LHCN-M2 (cell line): ENCODE measurements at regions not wholly inside any gene's neighbourhood (a gene's known extent, or its start where the extent isn't known, plus 50 kb on each side); places are given as distances from the start of the nearest gene placed in this dataset.

Experiments
- DNase-seq: peaks from one replicate; pipeline ENCODE4 v3.0.0-alpha.2; 2012; ENCODE audit warnings: low read depth

DNA sequence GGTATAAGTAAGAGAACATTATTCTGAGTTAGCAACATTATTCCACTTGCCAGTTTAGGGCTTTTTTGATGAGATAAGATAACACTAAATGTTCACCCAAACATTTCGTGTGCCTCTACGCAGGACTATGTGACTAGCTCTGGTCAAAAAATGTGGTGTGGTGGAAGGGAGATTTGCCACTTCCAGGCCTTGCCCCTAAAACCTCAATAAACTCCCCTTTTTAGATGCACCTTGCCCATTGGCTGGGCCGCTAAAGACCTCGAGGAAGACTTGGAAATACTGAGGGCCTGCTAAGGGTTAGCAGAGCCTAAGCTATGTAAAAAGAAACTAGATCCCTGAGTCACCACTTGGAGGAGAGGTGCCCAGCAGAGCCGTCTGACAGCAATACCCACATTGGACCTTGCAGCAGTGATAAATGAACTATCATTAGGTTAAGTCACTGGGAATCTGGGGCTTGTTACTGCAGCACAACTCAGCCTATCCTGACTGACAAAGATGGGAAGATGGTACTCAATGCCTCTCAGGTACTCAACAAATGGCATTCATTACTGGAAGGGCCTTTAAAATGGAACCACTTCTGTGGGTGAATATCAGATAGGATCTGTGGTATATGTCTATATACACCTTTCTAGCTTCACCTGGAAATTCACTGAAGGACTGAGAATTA, 331.5 kb upstream of the TLE3 start:
- no peak for DNase-seq

DNA sequence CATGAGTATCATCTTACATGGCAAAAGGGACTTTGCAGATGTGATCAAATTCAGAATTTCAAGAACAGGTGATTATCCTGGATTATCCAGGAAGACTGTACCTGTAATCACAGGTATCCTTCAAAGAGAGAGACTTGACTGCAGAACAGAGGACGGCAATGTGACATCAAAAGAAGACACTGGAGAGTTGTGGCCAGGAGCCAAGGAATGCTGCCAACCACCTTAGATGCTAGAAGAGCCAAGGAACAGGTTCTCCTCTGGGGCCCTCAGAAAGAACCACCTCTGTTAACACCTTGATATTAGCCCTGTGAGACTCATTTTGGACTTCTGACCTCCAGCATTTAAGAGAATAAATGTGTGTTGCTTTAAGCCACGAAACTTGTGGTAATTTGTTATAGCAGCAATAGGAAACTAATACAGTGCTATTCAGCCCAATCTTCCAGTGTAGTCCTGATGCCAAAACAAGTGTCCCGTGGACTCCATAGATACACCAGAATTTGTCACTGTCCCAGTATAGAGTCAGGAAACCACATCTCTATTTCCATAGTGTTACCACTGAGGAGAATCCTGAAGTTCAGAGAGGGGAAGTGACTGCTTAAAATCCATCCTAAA, 330.6 kb upstream of the TLE3 start:
- DNase-seq, result no peak

DNA sequence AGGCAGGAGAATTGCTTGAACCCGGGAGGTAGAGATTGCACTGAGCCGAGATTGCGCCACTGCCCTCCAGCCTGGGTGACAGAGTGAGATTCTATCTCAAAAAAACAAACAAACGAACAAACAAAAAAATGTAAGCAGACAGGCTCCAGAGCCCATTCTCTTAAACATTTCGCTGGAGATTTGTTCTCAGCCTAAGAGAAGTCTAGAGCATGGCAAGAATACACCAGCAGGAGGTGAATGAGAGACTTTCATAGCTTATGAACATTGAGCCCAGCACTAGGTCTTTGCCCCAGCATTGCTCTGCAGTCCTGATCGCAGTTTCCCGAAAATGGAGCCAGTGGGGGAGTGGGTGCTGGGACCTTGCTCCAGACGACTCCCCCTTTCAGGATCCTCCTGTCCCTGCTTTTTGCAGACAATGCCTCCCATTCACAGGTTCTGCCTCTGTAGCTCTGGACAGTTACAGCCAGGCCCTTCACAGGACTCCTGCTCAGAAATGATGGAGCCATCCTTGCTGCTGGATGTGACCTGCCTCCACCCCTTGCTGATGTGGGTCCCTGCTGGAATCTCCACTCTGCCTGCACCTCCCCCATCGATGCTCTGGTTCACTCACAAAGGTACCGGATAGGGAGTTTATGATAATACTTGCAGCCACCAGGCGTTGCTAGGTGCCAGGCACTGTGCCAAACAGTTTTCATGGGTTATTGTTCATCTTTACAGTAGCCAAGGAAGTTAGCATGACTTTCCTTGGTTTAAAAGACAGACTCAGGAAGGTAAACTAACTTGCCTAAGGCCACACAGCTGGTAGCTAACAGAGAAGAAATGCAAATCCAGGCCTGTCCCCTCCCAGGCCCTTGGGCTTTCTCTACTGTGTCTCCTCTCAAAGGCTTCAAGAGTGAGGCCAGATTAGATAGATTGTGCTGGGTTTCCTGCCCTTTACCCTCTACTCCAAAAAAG, 329.7 kb upstream of the TLE3 start:
- no peak for DNase-seq

DNA sequence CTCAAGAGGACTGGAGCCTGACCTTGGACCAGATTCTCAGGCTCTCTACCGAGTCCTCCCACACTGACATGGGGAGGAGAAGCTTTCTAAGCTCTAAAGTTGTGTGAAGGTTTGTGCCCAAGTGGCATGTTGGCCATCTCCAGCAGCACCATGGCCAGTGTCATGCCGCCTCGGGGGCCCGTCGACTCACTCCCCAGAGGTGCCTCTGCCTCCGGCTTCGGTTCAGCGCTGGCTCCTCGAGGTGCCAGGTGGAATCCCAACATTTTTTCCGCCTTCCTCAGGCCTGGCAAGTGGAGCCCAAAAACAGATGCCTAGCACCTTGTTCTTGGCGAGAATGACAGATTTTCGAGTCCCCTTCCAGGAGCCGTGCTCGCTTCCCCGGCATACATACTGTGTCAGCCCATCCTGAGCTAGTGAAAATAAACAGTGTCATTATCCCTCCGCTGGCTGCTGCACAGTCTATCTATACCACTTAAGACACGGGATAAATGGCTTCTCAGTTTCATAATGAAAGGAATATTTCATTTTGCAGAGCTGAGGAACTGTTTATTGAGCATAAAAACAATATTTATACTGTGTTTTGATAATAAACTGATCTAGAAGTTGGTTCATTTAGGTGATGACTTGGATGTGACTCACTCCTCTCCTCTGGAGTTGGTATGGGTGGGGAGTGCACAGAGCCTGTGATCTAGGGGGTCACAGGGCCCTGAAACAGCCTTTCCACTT, 328.5 kb upstream of the TLE3 start:
- peak; percentile 41 for DNase-seq

DNA sequence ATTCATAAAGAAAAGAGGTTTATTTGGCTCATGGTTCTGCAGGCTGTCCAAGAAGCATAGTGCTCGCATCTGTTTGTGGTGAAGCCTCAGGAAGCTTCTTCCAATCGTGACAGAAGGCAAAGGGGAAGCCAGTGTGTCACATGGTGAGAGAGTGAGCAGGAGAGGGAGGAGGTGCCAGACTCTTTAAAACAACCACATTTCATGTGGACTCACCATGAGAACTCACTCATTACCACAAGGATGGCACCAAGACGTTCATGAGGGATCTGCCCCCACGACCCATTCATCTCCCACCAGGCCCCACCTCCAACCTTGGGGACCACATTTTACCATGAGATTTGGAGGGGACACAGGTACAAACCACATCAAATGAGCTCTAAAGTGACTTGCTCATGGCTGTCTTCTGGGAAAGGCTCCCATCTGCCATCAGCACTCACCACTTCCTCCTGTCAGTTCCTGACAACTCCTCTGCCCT, 327.3 kb upstream of the TLE3 start:
- no peak for DNase-seq

DNA sequence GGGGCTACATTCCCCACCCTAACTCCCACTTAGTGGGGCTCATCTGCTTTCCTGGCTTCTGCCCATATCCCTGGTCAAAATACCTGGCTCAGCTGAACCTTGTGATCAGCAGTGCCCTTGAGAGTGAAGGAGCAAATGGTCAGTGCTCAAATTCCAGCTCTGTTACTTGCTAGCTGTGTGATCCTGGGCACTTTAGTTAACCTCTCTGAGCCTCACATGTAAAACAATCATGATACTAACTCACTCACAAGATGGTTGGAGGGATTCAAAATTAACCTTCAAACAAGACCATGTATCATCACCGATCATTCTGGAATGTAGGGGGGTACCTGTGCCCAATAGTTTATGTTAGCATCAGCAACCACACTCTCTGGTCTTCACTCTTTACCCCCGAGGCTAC, 325.6 kb upstream of the TLE3 start:
- no peak for DNase-seq

DNA sequence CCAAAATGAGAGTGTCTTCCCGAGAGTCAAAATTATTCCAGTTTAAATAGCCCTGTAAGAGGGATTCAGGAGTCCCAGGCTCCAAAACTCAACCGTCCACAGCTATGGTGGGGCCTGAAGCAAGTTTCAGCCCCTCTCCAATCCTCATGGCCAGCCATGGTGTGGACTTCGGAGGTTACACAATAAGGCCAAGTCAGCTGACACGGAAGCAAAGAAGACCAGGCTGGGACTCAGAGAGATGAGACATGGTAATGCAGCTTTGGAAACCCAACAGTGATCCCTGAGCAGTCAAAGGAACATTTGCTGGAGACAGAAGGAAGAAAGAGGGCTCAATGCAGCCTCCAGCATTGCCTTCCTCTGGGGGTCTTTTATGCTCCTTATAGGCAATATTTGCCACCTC, 324.6 kb upstream of the TLE3 start:
- no peak for DNase-seq

DNA sequence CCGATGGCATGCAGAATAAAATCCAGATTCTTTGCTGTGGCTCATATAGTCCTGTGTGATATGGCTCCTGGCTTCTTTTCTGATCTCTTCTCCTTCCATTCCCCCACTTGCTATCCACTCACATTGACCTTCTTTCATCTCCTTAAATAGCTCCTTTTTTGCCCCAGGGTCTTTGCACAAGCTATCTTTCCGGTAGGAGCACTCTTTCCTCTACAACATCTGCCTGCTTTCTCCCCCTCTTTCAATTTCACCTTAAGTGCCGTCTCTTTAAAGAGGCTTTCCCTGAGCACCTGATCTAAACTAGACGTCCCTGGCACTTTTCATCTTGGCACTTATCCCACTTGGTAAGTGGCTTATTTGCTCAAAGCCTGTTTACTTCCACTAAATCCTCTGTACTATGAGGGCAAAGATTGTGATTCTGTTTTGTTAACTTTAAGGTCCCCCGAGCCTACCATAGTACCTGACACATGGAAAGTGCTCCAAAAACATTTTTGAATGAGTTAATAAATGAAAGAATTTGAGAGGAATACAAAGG, 323.3 kb upstream of the TLE3 start:
- no peak for DNase-seq

DNA sequence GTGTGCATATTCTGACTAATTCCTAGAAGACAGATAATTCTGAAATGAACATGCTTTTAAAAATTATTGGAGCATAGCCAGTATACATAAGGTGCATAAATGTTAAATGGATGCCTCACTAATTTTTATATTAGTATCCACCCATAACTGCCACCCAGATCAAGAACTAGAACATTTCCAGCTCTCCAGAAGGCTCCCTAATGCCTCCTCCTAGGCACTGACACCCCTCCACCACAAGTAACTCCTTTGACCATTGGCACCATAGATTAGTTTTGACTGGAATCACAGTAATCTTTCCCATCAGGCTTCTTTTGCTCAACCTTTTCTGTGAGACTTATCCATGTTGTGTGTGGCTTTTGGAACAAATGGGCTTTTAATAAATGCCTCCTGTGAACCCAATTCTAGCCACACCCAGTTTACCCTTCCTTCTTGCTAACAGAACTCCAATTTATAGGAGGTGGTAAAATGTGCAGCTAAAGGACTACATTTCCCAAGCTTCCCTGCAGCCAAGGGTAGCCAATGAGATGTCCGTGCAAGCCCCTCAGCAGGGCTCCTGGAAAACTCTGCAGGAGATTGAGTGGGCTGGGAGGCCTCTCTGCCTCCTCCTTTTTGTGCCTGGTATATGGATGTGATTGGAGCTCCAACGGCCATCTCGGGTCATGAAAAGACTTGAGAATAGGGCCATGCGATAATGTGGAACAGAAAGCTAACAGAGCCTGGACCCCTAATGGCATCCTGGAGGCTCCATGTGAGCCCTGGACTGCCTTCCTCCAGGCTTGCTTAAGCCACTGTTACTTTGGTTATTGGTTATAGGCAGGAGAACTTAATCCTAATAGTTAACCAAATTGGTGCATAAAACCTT, 322.6 kb upstream of the TLE3 start:
- no peak for DNase-seq

DNA sequence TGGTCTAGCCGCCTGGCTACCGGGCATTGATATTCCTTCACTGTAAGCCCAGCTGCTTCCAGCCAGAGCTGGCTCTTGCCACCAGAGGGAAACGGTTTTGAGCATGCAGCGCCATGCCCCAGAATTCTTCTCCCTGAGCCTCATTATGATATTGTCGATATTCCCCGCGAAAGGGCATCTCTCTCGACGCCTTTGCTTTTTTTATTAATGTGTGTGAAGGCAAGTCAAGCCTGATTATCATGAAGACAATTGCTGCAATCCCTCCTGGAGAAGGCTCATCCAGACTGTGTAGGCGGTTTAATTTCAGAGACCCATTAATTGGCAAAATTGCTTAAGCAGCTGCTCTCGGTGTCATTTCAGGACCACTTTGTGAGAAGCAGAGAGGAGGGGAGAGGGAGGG, 321.2 kb upstream of the TLE3 start:
- no peak for DNase-seq

DNA sequence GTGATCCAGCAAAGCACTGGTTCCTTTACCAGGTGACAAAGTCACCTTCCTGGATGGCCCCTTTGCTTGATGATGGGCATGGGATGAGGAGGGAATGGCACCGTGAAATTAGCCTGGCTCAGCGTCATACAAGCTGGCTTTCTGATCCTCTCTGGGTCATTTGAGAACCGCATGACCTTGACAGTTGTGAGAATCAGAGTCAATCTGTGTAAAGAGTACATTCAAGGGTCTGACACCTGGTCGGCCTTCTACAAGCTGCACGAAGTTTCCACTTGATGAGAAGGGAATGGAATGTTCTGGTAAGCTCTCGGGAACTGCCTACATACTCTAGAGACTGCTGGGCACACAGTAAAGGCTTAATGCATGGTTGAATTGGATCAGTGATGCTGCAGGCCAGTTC, 319.8 kb upstream of the TLE3 start:
- DNase-seq, result no peak

DNA sequence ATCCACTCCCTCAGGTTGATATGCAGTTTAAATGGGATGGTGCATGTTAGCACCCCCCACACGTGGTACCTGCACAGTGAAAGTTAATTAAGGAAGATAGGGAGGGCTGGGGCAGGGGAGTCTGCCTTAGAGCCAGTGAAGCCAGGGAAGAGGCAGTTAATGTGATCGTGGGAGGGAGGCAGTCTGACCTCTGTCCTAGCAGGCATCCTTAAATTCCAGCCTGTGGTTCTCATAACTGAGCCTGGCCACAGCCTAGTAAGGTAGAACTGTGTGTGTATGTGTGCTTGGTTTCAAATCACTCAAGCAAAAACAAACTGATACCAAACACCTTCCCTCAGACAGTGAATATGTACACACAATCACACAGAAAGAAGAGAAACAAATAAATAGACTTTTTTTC, 319.1 kb upstream of the TLE3 start:
- no peak for DNase-seq

DNA sequence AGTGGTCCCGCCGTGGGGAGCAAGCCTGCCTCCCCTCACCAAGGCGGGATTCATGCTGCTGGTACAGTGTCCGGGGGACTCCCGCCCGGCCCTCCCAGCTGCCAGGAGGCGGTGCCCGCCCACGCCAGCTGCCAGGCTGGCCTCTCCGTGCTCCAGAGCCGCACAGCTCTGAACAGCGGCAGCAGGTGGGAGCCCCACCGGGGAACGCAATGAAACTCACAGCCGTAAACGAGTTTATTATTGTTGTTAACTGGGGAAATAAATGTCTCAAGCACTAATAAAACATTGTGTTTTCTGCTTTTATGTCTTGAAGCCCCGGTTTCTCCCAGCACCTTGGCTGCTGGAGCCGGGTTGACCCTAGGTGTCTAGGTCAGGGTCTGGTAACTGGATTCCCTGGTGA, 317.7 kb upstream of the TLE3 start:
- DNase-seq, result peak; percentile 51

DNA sequence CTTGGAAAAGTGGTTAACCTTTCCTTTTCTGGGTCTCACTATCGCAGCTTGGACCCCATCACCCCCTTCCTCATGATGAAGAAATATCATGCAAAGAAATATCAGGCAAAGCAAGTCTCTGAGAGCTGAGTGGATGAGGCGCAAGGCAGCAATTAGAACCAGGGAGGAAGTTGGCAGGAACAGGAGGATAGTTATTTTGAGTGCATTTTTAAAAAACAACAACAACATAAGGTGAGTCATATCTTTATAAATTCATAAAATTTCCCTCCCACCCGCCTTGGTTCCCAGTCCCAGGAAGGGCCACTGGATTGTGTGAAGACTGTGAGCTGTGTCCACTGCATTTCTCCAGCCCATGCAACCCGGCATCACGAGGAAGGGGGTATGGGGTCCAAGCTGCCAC, 316.9 kb upstream of the TLE3 start:
- peak; percentile 26 for DNase-seq

DNA sequence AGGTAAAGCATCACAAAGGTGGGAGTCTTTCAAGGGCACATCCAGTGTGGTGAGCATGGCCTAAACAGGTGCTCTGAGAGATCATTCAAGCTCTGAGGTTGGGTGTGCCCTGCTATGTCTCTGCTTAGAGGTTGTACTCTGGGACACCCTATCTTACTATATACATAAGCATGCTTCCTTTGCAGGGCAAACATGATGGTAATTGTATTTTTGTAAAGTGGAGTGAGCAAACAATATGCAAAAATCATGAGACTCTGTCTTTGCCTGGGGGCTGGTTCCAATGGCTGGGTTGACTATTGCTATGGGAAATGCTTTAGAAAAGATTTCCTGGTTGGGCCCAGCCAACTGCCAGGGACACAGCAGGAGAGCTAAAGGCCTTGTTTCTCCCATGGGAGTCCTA, 315.1 kb upstream of the TLE3 start:
- DNase-seq, result no peak

DNA sequence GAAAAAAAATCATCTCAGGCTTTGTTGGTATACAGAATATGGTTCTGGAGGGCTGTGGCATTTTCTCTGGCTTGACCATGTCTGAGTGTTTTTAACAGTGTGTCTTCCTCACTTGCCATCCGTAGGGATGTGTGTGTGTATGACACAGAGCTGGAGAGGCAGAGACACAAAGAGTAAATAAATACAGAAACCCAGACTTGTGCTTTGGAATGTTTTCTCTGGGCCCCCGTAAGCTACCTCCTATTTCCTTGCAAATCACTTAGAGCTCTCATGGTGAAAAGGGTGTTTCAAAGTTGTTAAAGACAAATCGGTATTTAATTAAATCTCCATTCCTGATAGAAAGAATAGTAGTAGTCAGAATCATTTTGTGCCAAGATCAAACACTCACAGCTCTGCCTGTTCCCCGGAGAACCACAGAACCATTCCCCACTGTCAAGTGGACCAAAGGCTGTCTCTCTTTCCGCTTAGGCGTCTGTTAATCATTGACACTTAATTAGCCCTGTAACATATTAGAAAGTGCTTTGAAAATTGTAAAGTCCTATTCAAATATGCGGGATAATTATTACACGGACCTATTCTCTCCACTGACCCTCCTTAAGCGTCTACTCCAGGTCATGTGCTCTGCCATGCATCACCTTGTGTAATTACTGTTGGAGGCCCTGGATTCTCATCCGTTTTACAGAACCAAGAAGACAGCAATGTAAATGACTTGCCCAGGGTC, 313.6 kb upstream of the TLE3 start:
- DNase-seq, result no peak

DNA sequence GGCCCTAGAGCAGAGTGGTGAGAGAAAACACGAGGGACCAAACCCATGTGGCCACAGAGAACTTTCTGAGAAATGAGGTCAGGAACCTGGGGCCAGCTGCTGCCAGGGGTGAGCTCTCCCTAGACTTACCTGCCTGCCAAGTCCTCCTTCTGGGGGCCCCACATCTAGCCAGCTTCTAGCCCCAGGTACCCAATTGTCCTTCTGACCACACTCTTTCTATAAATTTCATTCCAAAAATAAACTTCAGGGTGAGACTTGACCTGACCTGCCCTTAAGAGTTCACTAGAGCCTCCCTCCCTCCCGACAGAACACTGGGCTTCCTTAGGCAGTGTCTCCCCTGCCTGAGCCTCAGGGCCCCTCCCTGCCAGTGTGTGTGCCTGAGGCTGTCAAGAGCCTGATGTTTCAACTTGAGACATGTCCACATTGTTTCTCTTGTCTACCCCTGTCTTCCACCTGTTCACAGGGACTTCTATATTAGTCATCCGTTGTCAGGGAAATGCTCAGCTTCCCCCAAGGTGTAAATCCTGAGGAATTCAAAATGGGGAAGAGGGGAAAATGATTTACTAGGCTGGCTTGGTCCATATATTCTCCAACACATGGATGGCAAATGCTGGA, 312.8 kb upstream of the TLE3 start:
- no peak for DNase-seq

DNA sequence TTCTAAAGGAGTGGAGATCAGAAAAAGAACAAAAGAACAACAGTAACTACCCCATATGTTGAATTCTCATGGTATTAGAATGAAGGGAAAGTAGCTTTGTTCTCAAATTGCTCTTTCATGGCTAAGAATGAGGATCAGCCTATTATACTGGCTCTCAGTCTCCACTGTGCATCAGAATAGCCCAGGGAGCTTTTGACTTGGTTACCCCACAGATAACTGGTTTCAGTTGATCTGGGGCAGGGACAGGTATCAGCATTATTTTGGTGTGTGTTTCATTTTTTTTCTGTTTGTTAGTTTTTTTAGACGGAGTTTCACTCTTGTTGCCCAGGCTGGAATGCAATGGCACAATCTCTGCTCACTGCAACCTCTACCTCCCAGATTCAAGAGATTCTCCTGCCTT, 311.7 kb upstream of the TLE3 start:
- no peak for DNase-seq

DNA sequence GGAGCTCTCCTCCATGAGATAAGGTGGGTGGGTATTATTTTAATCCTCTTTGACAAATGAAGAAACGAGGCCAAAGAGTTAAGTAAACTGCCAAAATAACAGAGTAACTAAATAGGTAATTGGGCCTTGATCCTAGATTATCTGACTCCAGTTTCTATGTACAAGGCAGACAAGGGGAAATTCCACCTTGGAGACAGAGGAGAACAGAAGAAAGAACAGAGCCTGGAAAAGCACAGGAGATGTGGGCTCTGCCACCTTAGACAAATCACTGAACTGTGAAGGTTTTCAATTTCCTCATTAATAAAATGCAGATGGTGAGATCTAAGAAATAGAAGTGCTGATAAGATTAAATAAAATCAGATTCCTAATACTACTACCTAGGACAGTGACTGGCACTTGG, 310.2 kb upstream of the TLE3 start:
- no peak for DNase-seq

DNA sequence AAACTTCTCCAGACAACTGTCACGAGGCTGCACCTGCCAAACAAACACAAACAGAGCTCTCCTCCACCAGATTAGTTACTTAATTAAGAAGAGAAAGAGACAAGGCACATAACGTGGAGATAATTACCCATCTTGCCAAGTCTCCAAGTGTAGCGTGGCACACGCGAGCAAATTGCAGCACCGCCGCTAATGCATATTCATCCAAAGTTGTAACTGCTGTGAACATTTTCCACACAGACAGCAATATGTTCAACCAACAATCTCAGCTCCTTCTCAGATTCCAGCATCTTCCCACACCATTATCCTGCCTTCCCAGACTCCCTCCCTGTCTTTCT, 309.6 kb upstream of the TLE3 start:
- no peak for DNase-seq
